Activated T-cell treated with anti-CD3 and anti-CD28 coated beads, Interleukin-2, amount 50 U/mL, for 72 hours (primary cell): ENCODE measurements at regions not wholly inside any gene's neighbourhood (a gene's known extent, or its start where the extent isn't known, plus 50 kb on each side); places are given as distances from the start of the nearest gene placed in this dataset.

ENCODE experiments used
- ATAC-seq, 2 donors: fragments of 150-1000 bp; cut with Tn5 transposase; replicated peaks in 1 of 2; 2 replicates each; pipeline ENCODE4 v1.10.0; 2021; ENCODE audit warnings: moderate library complexity in 2 of 2, mild to moderate bottlenecking in 1 of 2
- DNase-seq, 2 donors: peaks; one replicate each; pipeline ENCODE4 v3.0.0; 2021 to 2022; ENCODE audit warnings: mixed read lengths in 1 of 2
- H3K27ac Mint-ChIP-seq: one replicate; pipeline ENCODE4 v1.8.0; 2022; ENCODE audit warnings: mild to moderate bottlenecking, moderate library complexity, mixed read lengths
- H3K27me3 Mint-ChIP-seq: one replicate; pipeline ENCODE4 v1.8.0; 2022; ENCODE audit warnings: low read depth, mixed read lengths
- H3K36me3 Mint-ChIP-seq, 2 donors: one replicate each; pipeline ENCODE4 v1.8.0; 2022; ENCODE audit warnings: mixed read lengths in 2 of 2, mild to moderate bottlenecking in 1 of 2; ENCODE audit not compliant: insufficient read depth in 2 of 2
- H3K4me1 Mint-ChIP-seq: one replicate; pipeline ENCODE4 v1.8.0; 2022; ENCODE audit warnings: low read depth, mixed read lengths
- H3K4me3 Mint-ChIP-seq, 2 donors: one replicate each; pipeline ENCODE4 v1.8.0; 2022; ENCODE audit warnings: mild to moderate bottlenecking in 2 of 2, mixed read lengths in 2 of 2, moderate library complexity in 2 of 2
- H3K9me3 Mint-ChIP-seq, 2 donors: one replicate each; pipeline ENCODE4 v1.8.0; 2022; ENCODE audit warnings: mixed read lengths in 2 of 2

DNA sequence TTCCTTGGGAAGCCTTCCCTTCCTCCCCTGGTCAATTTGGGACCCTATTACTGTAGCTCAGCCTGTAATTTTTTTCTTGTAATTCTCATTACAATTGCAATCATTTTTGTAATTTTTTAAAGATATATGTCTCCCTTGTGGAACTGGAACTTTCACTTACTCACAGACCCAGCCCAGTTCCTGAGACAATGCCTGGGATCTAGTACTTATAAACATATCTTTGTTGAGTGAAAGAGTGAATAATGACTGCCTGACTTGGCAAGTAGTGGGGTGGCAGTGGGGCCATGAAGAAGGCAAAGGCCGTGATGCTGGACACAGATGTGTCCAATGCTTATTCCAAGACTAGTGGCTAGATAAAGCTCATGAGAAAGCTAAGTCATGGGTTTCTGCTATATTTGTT lies 294.5 kb upstream of the LRRN1 start:
- Mint-ChIP-seq H3K27ac (no peak overlapping the region), H3K36me3 (no peaks in the 10 kb centered on the region), H3K4me1 (no peaks in the 10 kb centered on the region), H3K27me3 (no peaks in the 10 kb centered on the region), H3K9me3 (peaks cover 1% of the 10 kb centered on the region in 2 donors), H3K4me3 (no peak overlapping the region)
- DNase-seq = no peak
- ATAC-seq = no peak

DNA sequence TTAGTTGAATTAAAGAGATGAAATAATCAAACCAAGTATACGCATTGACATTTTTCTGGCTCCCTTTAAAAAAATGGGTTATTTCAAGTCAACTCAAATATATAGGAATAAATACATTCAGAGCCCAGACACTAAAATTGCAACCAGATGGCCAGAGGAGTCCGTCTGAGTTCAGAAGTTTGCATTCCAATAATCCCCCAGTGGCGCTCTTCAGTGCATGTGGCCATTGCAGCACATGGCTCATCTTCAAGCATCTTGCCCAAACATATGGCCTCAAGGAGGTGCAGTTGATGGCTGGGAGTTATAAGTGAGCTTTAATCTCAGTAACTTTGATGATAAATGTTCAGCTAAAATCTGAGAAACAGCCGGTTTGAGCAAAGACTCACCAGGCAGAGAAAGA lies 295.8 kb upstream of the LRRN1 start:
- Mint-ChIP-seq H3K27me3 (no peaks in the 10 kb centered on the region), H3K4me1 (no peaks in the 10 kb centered on the region), H3K27ac (no peak overlapping the region), H3K4me3 (no peak overlapping the region), H3K9me3 (peaks cover 1% of the 10 kb centered on the region in 2 donors), H3K36me3 (no peaks in the 10 kb centered on the region)
- DNase-seq = no peak
- no peak for ATAC-seq

DNA sequence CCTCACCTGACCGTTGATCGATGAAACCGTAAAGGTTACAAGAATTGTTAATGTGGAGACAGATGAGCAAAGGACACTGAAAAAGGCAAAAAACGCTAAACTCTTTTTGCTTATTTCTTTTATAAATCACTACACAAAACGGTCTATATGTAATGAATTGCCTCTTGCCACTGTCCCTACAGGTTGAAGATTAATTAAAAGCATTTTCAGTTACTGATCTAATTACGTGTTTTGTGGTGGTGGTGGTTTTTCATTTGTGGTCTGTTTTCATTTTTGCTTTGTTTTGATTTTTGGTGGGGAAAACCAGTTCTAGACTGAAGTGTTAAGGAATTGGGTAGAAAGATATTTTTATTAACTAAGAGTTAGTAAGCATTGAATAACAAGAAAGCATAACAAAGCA lies 299.2 kb upstream of the LRRN1 start:
- Mint-ChIP-seq H3K9me3 (peaks cover 1% of the 10 kb centered on the region in 2 donors), H3K4me3 (no peak overlapping the region), H3K27ac (no peak overlapping the region), H3K36me3 (no peaks in the 10 kb centered on the region), H3K27me3 (no peaks in the 10 kb centered on the region), H3K4me1 (no peaks in the 10 kb centered on the region)
- ATAC-seq (no peak), DNase-seq (no peak)

DNA sequence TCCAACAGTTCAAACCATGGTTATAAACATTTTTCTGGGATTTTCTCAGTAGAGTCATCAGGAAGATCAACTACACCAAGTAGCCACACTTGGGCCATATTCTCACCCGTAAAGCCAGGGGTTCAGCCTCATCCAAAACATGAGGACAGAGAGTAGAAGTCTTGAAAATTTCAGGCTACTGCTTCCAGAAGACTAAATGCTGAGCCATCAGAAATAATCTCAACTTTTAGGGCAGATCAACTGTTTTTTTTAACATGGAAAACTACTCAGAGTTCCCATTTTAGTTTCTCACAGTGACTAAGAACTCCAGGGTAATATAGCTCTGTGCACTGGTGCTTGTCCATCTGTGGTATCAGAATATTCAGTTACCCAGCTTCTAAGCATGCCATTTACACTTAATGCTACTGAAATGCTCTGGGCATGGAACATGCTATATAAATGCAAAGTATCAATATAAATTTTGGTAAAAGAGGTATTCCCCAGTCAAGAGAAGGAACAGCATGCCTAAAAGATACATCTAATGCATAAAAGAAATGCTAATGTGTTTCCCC lies 300.1 kb upstream of the LRRN1 start:
- no peak overlapping the region for H3K4me3 Mint-ChIP-seq
- H3K9me3 Mint-ChIP-seq = peaks cover 1% of the 10 kb centered on the region in 2 donors
- H3K27ac Mint-ChIP-seq = no peak overlapping the region
- no peak for DNase-seq
- H3K36me3 Mint-ChIP-seq = no peaks in the 10 kb centered on the region
- H3K27me3 Mint-ChIP-seq = no peaks in the 10 kb centered on the region
- no peaks in the 10 kb centered on the region for H3K4me1 Mint-ChIP-seq
- no peak for ATAC-seq

DNA sequence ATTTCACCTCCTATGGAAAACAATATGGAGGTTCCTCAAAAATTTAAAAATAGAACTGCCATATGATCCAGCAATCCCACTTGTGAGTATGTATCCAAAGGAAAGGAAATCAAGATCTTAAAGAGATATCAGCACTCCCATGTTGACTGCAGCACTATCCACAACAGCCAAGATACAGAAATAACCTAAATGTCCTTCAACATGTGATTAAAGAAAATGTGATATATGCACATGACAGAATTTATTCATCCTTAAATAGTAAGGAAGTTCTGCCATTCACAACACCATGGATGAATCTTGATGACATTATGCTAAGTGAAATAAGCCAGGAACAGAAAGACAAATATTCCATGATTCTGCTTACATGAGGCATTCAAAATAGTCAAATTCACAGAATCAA lies 303.6 kb upstream of the LRRN1 start:
- ATAC-seq = no peak
- no peak for DNase-seq
- no peaks in the 10 kb centered on the region for H3K36me3 Mint-ChIP-seq
- H3K27ac Mint-ChIP-seq = no peak overlapping the region
- H3K9me3 Mint-ChIP-seq = peaks cover 0 to 6% of the 10 kb centered on the region in 2 donors
- H3K4me1 Mint-ChIP-seq = no peaks in the 10 kb centered on the region
- H3K27me3 Mint-ChIP-seq = no peaks in the 10 kb centered on the region
- no peak overlapping the region for H3K4me3 Mint-ChIP-seq

DNA sequence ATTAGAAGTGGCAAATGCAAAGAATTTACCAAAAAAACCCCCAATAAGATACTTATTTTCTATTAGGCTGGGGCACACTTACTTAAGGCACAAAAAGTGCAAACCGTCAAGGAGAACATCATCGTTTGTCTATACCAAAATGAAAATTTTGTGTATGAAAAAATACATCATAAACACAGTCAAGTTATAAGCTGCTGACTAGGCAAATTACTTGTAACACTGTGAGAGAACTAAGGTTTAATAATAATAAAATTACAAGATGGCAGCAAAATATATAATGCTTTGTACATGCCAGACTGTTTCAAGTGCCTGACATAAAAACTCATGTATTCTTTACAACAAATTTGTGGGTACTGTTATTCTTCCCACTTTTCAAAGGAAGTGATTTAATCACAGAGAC lies 297.2 kb upstream of the CRBN start:
- no peaks in the 10 kb centered on the region for H3K9me3 Mint-ChIP-seq

DNA sequence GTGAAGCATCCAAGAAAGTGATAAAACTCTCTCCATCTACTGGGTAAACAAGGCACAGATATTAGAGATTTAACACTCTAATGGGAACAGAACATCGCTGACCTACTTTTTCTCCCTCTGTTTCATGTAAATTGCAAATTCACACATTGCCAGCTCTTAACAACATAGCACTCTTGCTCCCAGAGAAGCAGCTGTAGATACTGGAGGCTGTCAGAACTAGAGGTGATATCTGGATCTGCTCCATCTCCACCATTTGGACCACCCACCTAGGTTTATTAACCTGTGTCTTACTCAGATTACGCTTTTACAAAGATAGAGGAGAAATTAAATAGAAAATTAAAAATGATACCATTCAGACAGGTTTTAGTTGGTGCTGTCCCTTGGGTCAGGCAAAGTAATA lies 289.1 kb upstream of the CRBN start:
- Mint-ChIP-seq H3K9me3 (no peaks in the 10 kb centered on the region), H3K27ac (no peak overlapping the region), H3K4me3 (no peak overlapping the region), H3K27me3 (no peaks in the 10 kb centered on the region), H3K4me1 (no peaks in the 10 kb centered on the region), H3K36me3 (no peaks in the 10 kb centered on the region)
- no peak for ATAC-seq
- no peak for DNase-seq

More for the DNA sequence above, 297.2 kb upstream of the CRBN start:
- DNase-seq = no peak
- H3K27ac Mint-ChIP-seq = no peak overlapping the region
- no peaks in the 10 kb centered on the region for H3K4me1 Mint-ChIP-seq
- no peaks in the 10 kb centered on the region for H3K36me3 Mint-ChIP-seq
- no peaks in the 10 kb centered on the region for H3K27me3 Mint-ChIP-seq
- ATAC-seq = no peak
- H3K4me3 Mint-ChIP-seq = no peak overlapping the region

DNA sequence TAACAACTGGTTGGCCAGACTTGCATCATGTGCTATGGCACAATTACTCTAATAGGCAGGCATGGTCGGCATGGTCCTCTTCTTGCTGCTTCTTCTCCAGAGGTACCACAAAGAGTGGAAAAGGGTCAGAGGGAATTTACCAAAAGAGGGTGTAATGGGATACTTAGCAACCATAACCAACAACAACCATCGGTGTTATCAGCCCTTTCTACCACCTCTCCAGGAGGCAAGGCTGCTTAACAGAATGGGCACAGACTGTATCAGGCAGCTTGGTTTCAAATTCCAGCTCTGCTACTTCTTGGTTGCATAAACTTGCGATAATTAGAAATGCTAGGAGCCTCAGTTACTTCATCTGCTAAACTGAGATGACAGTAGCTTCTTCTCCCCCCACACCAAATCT lies 284.6 kb upstream of the CRBN start:
- no peak for ATAC-seq
- Mint-ChIP-seq H3K27ac (no peak overlapping the region), H3K4me1 (no peaks in the 10 kb centered on the region), H3K4me3 (no peak overlapping the region), H3K36me3 (no peaks in the 10 kb centered on the region), H3K27me3 (no peaks in the 10 kb centered on the region), H3K9me3 (no peaks in the 10 kb centered on the region)
- no peak for DNase-seq

DNA sequence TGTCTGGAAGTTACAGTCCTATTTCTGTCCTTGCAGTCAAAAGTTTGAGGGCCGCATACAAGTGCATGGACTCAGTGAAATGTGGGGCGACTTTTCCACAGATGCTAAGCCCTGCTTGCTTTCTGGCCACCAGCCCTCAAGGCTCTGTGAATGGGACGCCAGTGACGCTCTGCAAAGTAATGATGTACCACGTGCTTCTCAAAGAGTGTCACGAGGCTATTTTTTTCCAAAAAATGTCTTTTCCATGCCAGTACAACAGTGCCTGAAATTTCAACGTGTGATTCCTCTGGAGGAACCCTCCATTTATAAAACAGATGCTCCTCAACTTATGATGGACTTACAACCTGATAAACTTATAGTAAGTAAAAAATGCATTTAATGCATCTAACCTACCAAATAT lies 281.8 kb upstream of the CRBN start:
- Mint-ChIP-seq H3K36me3 (no peaks in the 10 kb centered on the region), H3K27me3 (no peaks in the 10 kb centered on the region), H3K27ac (no peak overlapping the region), H3K9me3 (no peaks in the 10 kb centered on the region), H3K4me3 (no peak overlapping the region), H3K4me1 (no peaks in the 10 kb centered on the region)
- DNase-seq (no peak), ATAC-seq (no peak)

DNA sequence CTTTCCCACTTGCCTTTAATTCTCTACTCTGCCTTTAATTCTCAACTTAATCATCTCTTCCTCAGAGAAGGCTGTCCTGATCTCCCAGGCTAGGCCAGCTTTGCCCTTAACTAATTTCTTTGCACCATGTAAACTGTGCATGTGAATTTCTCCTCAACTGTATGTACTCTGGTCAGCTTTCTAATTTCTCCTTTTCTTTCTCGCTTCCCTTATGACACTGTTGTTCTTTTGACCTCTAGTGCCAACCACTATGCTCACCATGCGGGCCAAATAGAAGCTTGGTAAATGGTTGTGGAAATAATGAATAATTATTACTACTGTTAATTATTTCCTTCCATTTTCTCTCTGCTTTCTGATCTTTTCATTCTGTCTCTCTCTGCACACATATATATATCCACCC lies 269.0 kb upstream of the CRBN start:
- Mint-ChIP-seq H3K4me3 (no peak overlapping the region), H3K9me3 (peaks cover 0 to 2% of the 10 kb centered on the region in 2 donors), H3K36me3 (no peaks in the 10 kb centered on the region), H3K4me1 (no peaks in the 10 kb centered on the region), H3K27me3 (no peaks in the 10 kb centered on the region), H3K27ac (no peak overlapping the region)
- DNase-seq (no peak), ATAC-seq (no peak)

DNA sequence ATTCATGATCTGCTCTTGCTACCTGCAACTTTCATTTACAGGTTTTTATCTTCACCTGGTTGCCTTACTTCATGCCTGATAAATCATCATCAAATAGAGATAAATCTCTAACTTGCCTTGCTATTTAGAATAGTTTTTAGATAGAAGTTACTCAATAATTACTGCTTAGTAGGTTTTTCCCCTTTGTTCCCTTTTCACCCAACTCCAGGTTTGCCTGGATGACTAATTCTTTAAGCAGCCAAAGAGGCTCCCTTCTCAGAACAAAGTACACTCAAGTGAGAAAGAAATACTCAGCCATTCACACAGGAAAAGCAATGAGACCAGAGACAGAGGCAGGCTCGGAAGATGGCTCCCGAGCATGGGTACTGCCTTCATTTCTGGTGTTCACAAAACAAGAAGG lies 268.1 kb upstream of the CRBN start:
- no peak for ATAC-seq
- no peak overlapping the region for H3K27ac Mint-ChIP-seq

DNA sequence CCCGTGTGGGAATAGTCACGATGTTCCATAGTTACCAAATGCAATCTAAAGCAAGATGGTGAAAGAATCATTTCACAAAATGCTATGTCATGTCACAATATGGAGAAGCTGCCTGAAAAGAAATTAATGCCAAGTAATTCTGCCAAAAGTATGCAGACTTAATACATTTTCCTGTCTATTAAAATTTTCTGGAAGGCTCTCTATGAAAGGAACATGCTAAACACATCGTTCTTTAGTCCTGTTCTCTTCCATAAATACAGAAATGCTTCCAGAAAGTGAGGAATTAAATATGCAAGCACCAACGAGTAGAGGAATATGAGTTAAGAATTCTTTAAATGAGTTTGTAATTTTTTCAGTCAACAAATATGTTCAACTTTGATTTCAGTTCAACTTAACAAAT lies 266.8 kb upstream of the CRBN start:
- Mint-ChIP-seq H3K4me1 (no peaks in the 10 kb centered on the region), H3K27ac (no peak overlapping the region), H3K4me3 (no peak overlapping the region), H3K36me3 (no peaks in the 10 kb centered on the region), H3K9me3 (peaks cover 0 to 2% of the 10 kb centered on the region in 2 donors), H3K27me3 (no peaks in the 10 kb centered on the region)
- DNase-seq (no peak), ATAC-seq (no peak)

More for the DNA sequence above, 268.1 kb upstream of the CRBN start:
- DNase-seq = no peak
- Mint-ChIP-seq H3K9me3 (peaks cover 0 to 2% of the 10 kb centered on the region in 2 donors), H3K36me3 (no peaks in the 10 kb centered on the region), H3K4me3 (no peak overlapping the region), H3K4me1 (no peaks in the 10 kb centered on the region), H3K27me3 (no peaks in the 10 kb centered on the region)

DNA sequence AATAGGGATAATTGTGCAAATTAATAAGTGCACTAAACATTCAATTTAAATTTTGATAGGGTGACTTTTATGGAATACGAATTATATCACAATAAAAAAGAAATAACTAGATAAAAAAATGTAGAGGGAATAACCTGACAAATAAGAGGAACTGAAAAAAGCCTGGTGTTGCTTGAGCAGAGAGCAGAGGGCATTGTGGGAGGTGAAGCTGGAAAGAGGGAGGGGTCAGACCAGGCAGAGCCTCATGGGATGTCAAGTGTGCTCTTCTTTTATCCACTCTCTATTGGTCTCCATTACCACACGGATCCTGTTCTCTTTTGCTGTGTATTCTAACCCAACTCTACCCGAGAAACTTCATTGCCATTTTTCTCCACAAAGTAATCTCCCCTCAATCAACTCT lies 264.0 kb upstream of the CRBN start:
- Mint-ChIP-seq H3K9me3 (peaks cover 0 to 1% of the 10 kb centered on the region in 2 donors), H3K4me1 (no peaks in the 10 kb centered on the region), H3K4me3 (no peak overlapping the region), H3K27ac (no peak overlapping the region), H3K27me3 (no peaks in the 10 kb centered on the region), H3K36me3 (no peaks in the 10 kb centered on the region)
- DNase-seq = no peak
- no peak for ATAC-seq

DNA sequence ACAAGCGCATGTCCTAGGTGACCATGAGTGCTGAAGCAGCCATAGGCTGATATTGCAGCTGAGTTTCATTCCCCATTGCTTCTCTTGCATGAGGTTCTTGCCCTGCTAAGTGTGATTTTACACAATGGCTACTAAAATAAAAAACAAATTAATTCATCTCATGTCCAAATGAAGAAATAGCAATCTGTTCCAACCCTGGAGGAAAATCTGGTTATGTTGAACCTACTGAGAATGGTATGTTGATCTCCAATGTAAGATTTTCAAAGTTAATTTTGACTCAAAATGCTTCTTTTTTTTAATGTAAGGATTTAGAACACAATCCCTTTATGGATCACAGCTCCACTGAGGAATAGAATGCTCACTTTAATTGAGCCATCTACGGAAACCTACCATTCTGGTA lies 254.2 kb upstream of the CRBN start:
- H3K4me1 Mint-ChIP-seq = no peaks in the 10 kb centered on the region
- no peak overlapping the region for H3K4me3 Mint-ChIP-seq
- no peak for ATAC-seq
- DNase-seq = no peak
- no peaks in the 10 kb centered on the region for H3K9me3 Mint-ChIP-seq
- H3K36me3 Mint-ChIP-seq = no peaks in the 10 kb centered on the region
- no peak overlapping the region for H3K27ac Mint-ChIP-seq
- no peaks in the 10 kb centered on the region for H3K27me3 Mint-ChIP-seq
